ENCODE measurements at regions not wholly inside any gene's neighbourhood (a gene's known extent, or its start where the extent isn't known, plus 50 kb on each side); places are given as distances from the start of the nearest gene placed in this dataset.

DNA sequence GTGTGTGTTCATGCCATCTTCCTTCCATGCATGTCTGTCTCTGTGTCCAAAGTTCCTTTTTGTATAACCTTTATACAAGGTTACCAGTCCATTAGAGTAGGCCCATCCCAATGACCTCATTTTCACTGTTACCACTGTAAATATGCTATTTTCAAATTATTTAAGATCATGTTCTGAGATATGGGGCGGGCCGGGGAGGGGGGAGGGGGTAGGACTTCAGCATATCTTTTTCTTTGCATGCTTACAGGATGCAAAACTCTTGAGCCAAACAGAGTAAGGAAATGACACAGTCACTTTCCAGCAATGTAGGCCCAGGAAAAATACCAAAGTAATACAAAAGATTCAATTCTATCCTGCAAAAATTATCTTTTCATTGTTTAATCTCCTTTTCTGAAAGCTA, 124.1 kb upstream of the HNRNPA3 start:
- Histone ChIP-seq H3K36me3 (ENCODE audit: control insufficient read depth in 2 of 2, insufficient read depth in 2 of 2, low read length in 1 of 2) (no peaks in the 10 kb centered on the region), H3K4me3 (ENCODE audit: low read depth in 1 of 2, low read length in 2 of 2) (no peak overlapping the region), H3K27me3 (ENCODE audit: control insufficient read depth in 1 of 2, insufficient read depth in 2 of 2, low read length in 2 of 2) (no peaks in the 10 kb centered on the region), H3K4me1 (ENCODE audit: control insufficient read depth in 2 of 2, insufficient read depth in 2 of 2, low read length in 1 of 2) (no peaks in the 10 kb centered on the region), H3K9me3 (ENCODE audit: control insufficient read depth in 2 of 2, insufficient read depth in 1 of 2, low read depth in 1 of 2, low read length in 1 of 2) (no peaks in the 10 kb centered on the region), H3K27ac (ENCODE audit: low read depth in 2 of 2, low read length in 1 of 2) (no peak overlapping the region)
- WGBS, 2 donors = 78 to 90% methylated on average over 2 of the region's 2 CpGs

DNA sequence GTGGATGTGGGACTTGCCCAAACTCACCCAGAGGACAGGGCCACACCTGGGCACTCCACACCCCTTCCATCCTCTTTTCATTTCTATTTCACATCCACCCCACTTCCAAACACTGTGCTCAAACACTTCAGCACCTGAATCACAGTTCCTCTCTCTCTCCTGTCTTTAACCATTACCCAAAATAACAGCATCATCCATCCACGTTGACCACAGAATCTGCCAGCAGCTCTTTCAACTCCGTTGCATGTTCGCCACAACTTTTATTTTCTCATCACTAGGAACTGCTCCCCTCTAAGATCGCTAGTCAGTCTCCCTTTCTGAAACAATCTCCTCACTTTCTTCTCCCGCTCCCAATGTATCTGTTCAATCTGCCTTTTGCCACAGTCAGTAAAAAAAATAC, 121.6 kb upstream of the HNRNPA3 start:
- H3K27ac ChIP-seq (ENCODE audit: low read depth in 2 of 2, low read length in 1 of 2) = no peak overlapping the region
- H3K36me3 ChIP-seq (ENCODE audit: control insufficient read depth in 2 of 2, insufficient read depth in 2 of 2, low read length in 1 of 2) = no peaks in the 10 kb centered on the region
- H3K4me3 ChIP-seq (ENCODE audit: low read depth in 1 of 2, low read length in 2 of 2) = no peak overlapping the region
- WGBS, 2 donors = 73 to 78% methylated on average over 5 of the region's 5 CpGs
- no peaks in the 10 kb centered on the region for H3K27me3 ChIP-seq (ENCODE audit: control insufficient read depth in 1 of 2, insufficient read depth in 2 of 2, low read length in 2 of 2)
- no peaks in the 10 kb centered on the region for H3K4me1 ChIP-seq (ENCODE audit: control insufficient read depth in 2 of 2, insufficient read depth in 2 of 2, low read length in 1 of 2)
- no peaks in the 10 kb centered on the region for H3K9me3 ChIP-seq (ENCODE audit: control insufficient read depth in 2 of 2, insufficient read depth in 1 of 2, low read depth in 1 of 2, low read length in 1 of 2)

DNA sequence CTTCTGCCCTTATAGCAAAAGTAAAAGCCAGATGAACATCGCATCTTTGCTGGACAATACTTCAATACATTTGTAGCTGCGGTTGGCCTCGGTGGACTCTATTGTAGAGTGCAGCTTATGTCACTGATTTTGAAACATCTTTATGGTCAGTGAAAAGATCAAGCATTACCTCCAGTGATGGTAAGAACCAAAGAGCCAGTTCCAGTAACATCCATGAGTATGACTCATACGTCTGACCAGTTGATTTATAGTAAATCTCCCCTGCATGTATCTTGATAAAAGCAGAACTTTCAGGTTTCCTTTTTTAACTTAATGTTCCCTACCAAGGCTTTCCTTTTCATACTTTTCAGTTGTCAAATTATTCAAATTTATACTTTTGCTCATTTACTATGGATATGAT, 119.2 kb upstream of the HNRNPA3 start:
- H3K9me3 ChIP-seq (ENCODE audit: control insufficient read depth in 2 of 2, insufficient read depth in 1 of 2, low read depth in 1 of 2, low read length in 1 of 2) = no peaks in the 10 kb centered on the region
- no peak overlapping the region for H3K27ac ChIP-seq (ENCODE audit: low read depth in 2 of 2, low read length in 1 of 2)
- WGBS, 2 donors = 91 to 93% methylated on average over 4 of the region's 4 CpGs
- H3K4me3 ChIP-seq (ENCODE audit: low read depth in 1 of 2, low read length in 2 of 2) = no peak overlapping the region
- H3K36me3 ChIP-seq (ENCODE audit: control insufficient read depth in 2 of 2, insufficient read depth in 2 of 2, low read length in 1 of 2) = no peaks in the 10 kb centered on the region
- no peaks in the 10 kb centered on the region for H3K27me3 ChIP-seq (ENCODE audit: control insufficient read depth in 1 of 2, insufficient read depth in 2 of 2, low read length in 2 of 2)
- no peaks in the 10 kb centered on the region for H3K4me1 ChIP-seq (ENCODE audit: control insufficient read depth in 2 of 2, insufficient read depth in 2 of 2, low read length in 1 of 2)

DNA sequence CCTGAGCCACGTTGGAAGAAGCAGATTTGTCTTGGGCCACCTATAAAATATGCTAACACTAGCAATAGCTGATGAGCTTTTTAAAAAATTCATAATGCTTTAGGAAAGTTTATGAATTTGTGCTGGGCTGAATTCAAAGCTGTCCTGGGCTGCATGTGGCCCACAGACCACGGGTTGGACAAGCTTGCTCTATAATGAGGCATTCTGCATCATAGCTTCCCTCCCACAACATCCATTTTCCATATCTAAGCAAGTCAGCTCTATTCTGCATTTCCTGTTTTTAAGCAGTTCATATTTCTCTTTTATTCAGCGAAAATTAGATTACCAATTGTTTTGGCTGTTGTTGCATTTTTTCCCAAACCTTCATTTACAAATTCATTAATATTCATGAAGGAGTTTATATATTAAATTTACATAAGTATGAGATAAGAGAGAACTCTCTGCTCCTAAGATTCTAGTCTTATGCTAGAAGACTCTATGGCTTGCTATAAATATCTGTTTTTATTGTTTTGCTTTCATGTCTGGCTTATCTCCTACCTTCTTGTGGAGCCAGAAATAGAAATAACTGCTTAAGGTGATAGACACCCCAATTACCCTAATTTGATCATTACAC, 114.5 kb upstream of the HNRNPA3 start:
- 58 to 65% methylated on average over 3 of the region's 3 CpGs for WGBS, 2 donors
- Histone ChIP-seq H3K4me1 (ENCODE audit: control insufficient read depth in 2 of 2, insufficient read depth in 2 of 2, low read length in 1 of 2) (no peaks in the 10 kb centered on the region), H3K27me3 (ENCODE audit: control insufficient read depth in 1 of 2, insufficient read depth in 2 of 2, low read length in 2 of 2) (no peaks in the 10 kb centered on the region), H3K9me3 (ENCODE audit: control insufficient read depth in 2 of 2, insufficient read depth in 1 of 2, low read depth in 1 of 2, low read length in 1 of 2) (no peaks in the 10 kb centered on the region), H3K4me3 (ENCODE audit: low read depth in 1 of 2, low read length in 2 of 2) (no peak overlapping the region), H3K27ac (ENCODE audit: low read depth in 2 of 2, low read length in 1 of 2) (no peak overlapping the region), H3K36me3 (ENCODE audit: control insufficient read depth in 2 of 2, insufficient read depth in 2 of 2, low read length in 1 of 2) (no peaks in the 10 kb centered on the region)

DNA sequence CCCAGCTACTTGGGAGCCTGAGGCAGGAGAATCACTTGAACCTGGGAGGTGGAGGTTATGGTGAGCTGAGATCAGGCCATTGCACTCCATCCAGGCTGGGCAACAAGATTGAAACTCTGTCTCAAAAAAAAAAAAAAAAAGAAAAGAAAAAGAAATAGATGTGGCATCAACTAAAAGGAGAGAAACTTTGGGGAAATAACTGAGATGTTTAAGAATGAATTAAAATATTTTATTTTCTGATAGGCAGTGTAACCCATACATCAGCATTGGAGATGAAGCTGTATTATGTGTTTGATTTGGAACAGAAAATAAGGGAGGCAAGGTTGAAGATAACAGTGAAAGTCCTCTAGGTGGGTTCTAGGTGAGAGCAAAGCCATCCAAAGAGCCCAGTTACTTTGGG, 110.7 kb upstream of the HNRNPA3 start:
- Histone ChIP-seq H3K9me3 (ENCODE audit: control insufficient read depth in 2 of 2, insufficient read depth in 1 of 2, low read depth in 1 of 2, low read length in 1 of 2) (no peaks in the 10 kb centered on the region), H3K36me3 (ENCODE audit: control insufficient read depth in 2 of 2, insufficient read depth in 2 of 2, low read length in 1 of 2) (no peaks in the 10 kb centered on the region), H3K27ac (ENCODE audit: low read depth in 2 of 2, low read length in 1 of 2) (no peak overlapping the region), H3K4me1 (ENCODE audit: control insufficient read depth in 2 of 2, insufficient read depth in 2 of 2, low read length in 1 of 2) (no peaks in the 10 kb centered on the region), H3K27me3 (ENCODE audit: control insufficient read depth in 1 of 2, insufficient read depth in 2 of 2, low read length in 2 of 2) (no peaks in the 10 kb centered on the region), H3K4me3 (ENCODE audit: low read depth in 1 of 2, low read length in 2 of 2) (no peak overlapping the region)

DNA sequence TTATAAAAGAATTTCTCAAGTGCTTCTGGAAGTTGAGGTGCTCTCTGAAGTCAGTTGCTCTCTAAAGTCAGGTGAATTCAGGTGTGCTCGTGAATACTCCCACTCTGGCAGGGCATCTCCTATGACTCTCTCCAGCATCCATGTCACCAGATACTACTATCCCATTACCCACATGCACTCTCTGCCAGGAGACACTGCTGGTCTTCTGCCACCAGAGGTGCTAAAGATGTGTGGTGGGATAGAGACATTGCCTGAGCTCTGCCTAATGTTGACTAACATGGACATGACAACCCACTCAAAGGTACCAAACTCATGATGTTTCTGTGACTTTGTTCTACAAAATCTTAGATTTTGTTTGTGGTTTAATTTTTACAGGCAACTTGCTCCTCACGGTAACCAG, 106.4 kb upstream of the HNRNPA3 start:
- H3K36me3 ChIP-seq (ENCODE audit: control insufficient read depth in 2 of 2, insufficient read depth in 2 of 2, low read length in 1 of 2) = no peaks in the 10 kb centered on the region
- H3K4me3 ChIP-seq (ENCODE audit: low read depth in 1 of 2, low read length in 2 of 2) = no peak overlapping the region
- H3K9me3 ChIP-seq (ENCODE audit: control insufficient read depth in 2 of 2, insufficient read depth in 1 of 2, low read depth in 1 of 2, low read length in 1 of 2) = no peaks in the 10 kb centered on the region
- 85 to 90% methylated on average over 2 of the region's 2 CpGs for WGBS, 2 donors
- no peaks in the 10 kb centered on the region for H3K4me1 ChIP-seq (ENCODE audit: control insufficient read depth in 2 of 2, insufficient read depth in 2 of 2, low read length in 1 of 2)
- no peaks in the 10 kb centered on the region for H3K27me3 ChIP-seq (ENCODE audit: control insufficient read depth in 1 of 2, insufficient read depth in 2 of 2, low read length in 2 of 2)
- no peak overlapping the region for H3K27ac ChIP-seq (ENCODE audit: low read depth in 2 of 2, low read length in 1 of 2)

DNA sequence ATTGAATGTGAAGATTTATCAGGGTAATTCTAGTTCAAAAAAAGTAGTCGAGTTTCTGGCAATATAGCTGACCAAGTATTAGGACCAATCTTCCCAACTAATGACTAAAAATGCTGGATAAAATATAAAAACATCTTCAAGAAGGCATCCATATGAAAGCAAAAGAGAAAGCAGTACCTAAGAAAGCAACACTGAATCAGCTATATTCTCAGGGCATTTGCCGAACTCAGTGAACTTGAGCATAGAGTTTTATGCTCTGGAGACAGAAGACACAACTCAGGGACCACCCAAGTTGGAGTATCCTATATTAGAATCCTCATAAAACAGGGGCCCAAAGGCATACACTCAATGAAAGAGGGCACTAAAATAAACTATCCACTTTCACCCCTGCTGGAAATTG, 103.7 kb upstream of the HNRNPA3 start:
- Histone ChIP-seq H3K4me1 (ENCODE audit: control insufficient read depth in 2 of 2, insufficient read depth in 2 of 2, low read length in 1 of 2) (no peaks in the 10 kb centered on the region), H3K27me3 (ENCODE audit: control insufficient read depth in 1 of 2, insufficient read depth in 2 of 2, low read length in 2 of 2) (no peaks in the 10 kb centered on the region), H3K36me3 (ENCODE audit: control insufficient read depth in 2 of 2, insufficient read depth in 2 of 2, low read length in 1 of 2) (no peaks in the 10 kb centered on the region), H3K27ac (ENCODE audit: low read depth in 2 of 2, low read length in 1 of 2) (no peak overlapping the region), H3K9me3 (ENCODE audit: control insufficient read depth in 2 of 2, insufficient read depth in 1 of 2, low read depth in 1 of 2, low read length in 1 of 2) (no peaks in the 10 kb centered on the region), H3K4me3 (ENCODE audit: low read depth in 1 of 2, low read length in 2 of 2) (no peak overlapping the region)
- WGBS, 2 donors = 78 to 80% methylated on average over 2 of the region's 2 CpGs

DNA sequence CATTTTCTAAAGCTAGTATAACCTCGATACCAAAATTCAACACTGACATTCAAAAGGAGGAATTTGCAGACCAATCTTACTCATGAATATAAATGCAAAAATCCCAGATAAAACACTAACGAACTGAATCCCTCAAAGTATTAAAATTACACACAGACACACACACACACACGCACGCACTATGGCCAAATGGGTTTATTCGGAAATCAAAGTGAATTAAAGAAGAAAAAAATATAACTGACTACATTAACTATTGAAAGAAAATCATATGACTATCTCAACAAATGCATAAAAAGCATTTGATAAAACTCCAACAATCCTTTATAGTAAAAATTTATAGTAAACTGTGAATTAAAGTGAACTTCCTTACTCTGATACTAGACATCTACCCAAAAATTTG, 97.9 kb upstream of the HNRNPA3 start:
- H3K27me3 ChIP-seq (ENCODE audit: control insufficient read depth in 1 of 2, insufficient read depth in 2 of 2, low read length in 2 of 2) = no peaks in the 10 kb centered on the region
- WGBS, 2 donors = 94 to 95% methylated on average over 5 of the region's 5 CpGs
- no peaks in the 10 kb centered on the region for H3K4me1 ChIP-seq (ENCODE audit: control insufficient read depth in 2 of 2, insufficient read depth in 2 of 2, low read length in 1 of 2)
- no peaks in the 10 kb centered on the region for H3K36me3 ChIP-seq (ENCODE audit: control insufficient read depth in 2 of 2, insufficient read depth in 2 of 2, low read length in 1 of 2)
- H3K27ac ChIP-seq (ENCODE audit: low read depth in 2 of 2, low read length in 1 of 2) = no peak overlapping the region
- H3K9me3 ChIP-seq (ENCODE audit: control insufficient read depth in 2 of 2, insufficient read depth in 1 of 2, low read depth in 1 of 2, low read length in 1 of 2) = no peaks in the 10 kb centered on the region
- no peak overlapping the region for H3K4me3 ChIP-seq (ENCODE audit: low read depth in 1 of 2, low read length in 2 of 2)

DNA sequence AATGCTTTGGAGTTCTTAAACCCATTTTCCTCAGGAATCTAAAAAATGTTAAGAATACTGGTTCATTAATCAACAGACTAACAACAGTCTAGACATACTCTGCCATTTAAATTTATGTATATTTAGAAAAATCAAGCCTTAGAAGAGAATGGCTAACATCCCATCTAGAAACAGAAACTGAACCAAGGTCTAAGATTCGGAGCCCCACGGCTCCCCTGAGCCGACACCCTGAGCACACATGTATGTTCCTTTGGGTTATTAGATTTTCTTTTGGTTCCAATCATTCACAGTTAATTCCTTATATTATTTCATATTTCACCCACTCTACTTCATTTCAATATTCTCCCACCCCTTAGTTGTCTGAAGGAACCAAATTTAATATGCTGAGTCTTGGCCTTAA, 94.8 kb upstream of the HNRNPA3 start:
- 82 to 88% methylated on average over 3 of the region's 3 CpGs for WGBS, 2 donors
- H3K9me3 ChIP-seq (ENCODE audit: control insufficient read depth in 2 of 2, insufficient read depth in 1 of 2, low read depth in 1 of 2, low read length in 1 of 2) = no peaks in the 10 kb centered on the region
- H3K27me3 ChIP-seq (ENCODE audit: control insufficient read depth in 1 of 2, insufficient read depth in 2 of 2, low read length in 2 of 2) = no peaks in the 10 kb centered on the region
- no peaks in the 10 kb centered on the region for H3K4me1 ChIP-seq (ENCODE audit: control insufficient read depth in 2 of 2, insufficient read depth in 2 of 2, low read length in 1 of 2)
- H3K4me3 ChIP-seq (ENCODE audit: low read depth in 1 of 2, low read length in 2 of 2) = no peak overlapping the region
- H3K27ac ChIP-seq (ENCODE audit: low read depth in 2 of 2, low read length in 1 of 2) = no peak overlapping the region
- H3K36me3 ChIP-seq (ENCODE audit: control insufficient read depth in 2 of 2, insufficient read depth in 2 of 2, low read length in 1 of 2) = no peaks in the 10 kb centered on the region

DNA sequence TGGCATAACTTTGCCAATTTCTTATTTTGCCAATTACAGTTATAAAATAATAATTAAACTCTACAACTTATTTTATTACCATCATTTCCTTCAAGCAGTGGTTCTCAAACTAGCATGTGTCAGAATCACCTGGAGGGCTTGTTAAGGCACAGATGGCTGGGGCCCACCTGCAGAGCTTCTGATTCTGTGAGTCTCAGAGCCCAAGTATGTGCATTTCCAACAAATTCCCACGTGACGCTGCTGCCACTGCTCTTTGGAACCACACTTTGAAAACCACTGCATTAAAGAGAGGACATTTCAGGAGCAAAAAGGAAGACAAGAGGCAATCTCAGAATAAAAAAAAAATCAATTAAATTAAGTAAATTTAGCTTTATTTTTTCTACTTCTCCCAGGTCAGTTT, 94.0 kb upstream of the HNRNPA3 start:
- Histone ChIP-seq H3K9me3 (ENCODE audit: control insufficient read depth in 2 of 2, insufficient read depth in 1 of 2, low read depth in 1 of 2, low read length in 1 of 2) (no peaks in the 10 kb centered on the region), H3K4me1 (ENCODE audit: control insufficient read depth in 2 of 2, insufficient read depth in 2 of 2, low read length in 1 of 2) (no peaks in the 10 kb centered on the region), H3K27ac (ENCODE audit: low read depth in 2 of 2, low read length in 1 of 2) (no peak overlapping the region), H3K27me3 (ENCODE audit: control insufficient read depth in 1 of 2, insufficient read depth in 2 of 2, low read length in 2 of 2) (no peaks in the 10 kb centered on the region), H3K36me3 (ENCODE audit: control insufficient read depth in 2 of 2, insufficient read depth in 2 of 2, low read length in 1 of 2) (no peaks in the 10 kb centered on the region), H3K4me3 (ENCODE audit: low read depth in 1 of 2, low read length in 2 of 2) (no peak overlapping the region)
- 65 to 79% methylated on average over 2 of the region's 2 CpGs for WGBS, 2 donors
